ENCODE measurements at regions not wholly inside any gene's neighbourhood (a gene's known extent, or its start where the extent isn't known, plus 50 kb on each side); places are given as distances from the start of the nearest gene placed in this dataset.

DNA sequence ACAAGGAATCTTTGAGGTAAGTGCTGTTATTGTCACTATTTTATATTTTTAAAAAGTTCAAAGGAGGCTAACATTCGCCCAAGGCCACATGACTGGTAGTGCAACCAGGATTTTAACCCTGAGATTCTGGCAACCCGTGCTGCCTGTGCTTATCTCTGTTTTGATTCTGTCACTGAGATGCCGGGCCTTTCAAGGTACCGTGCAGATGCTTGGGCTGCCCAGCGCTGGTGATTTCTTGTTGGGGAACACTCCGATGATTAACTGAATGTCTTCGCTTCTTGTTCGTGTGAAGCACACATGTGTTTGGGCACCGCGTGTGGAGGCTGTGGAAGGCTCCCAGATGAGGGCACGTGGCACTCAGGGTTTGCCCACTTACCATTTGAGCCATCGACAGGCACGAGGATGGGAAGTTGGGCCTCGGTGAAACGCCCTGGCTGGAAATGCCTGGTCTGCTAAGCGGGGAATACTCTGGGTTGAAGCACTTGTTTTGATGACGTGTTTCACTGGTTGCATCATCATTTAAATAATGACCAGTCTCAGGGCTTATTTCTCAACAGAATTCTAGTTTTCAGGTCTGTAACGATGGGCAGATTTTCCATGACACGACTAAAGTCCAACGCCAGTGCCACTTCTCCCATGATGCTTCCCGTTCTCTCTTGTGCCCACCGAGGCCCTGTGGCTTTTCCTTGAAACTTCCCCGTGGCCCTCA lies 392.7 kb downstream of the FGF9 start:
- peaks cover 72% of the 10 kb centered on the region for H3K4me1 Mint-ChIP-seq
- peak overlapping the region; percentile 5 for H3K4me3 Mint-ChIP-seq
- no peak for DNase-seq
- peaks cover 7% of the 10 kb centered on the region for H3K9me3 Mint-ChIP-seq
- H3K27ac Mint-ChIP-seq = peak overlapping the region; percentile 77
- no peaks in the 10 kb centered on the region for H3K27me3 Mint-ChIP-seq
- peaks cover 47% of the 10 kb centered on the region for H3K36me3 Mint-ChIP-seq

DNA sequence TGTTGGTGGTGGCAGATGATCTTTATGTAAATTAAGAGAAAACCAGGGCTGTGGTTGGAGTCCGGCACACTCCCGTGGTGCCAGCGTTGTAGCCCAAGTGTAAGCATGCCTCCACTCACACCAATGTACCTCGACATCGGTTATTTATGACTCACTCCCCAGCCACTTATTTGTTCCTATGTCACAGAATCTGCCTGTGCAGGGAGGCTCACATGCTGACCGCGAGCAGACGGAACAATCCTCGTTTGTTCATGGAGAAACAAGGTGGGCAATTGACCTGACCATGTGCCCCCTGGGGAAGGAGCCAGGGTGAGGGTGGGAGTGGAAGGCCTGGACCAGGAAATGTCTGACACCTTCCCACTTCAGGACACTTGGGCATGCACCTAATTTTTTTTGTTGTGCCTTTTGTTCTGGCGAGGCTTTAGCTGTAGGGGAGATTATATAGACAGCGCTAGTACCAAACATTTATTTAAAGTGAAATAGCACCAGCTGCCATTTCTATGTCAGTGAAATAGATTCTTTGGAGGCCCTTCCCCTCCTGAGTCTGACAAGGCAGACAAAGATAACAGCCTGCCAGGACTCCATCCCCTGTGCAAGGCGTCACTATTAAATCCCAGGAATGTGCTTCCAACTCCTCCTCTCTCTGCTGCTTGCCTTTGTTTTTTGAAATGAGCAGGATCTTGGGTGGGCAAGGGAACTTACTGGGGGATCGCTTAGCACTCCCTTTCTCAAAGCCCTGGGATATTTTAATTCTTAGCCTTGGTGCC lies 394.2 kb downstream of the FGF9 start:
- Mint-ChIP-seq H3K4me1 (peaks cover 64% of the 10 kb centered on the region), H3K27ac (peak overlapping the region; percentile 60), H3K9me3 (peaks cover 7% of the 10 kb centered on the region), H3K36me3 (peaks cover 45% of the 10 kb centered on the region), H3K4me3 (peak overlapping the region; percentile 32), H3K27me3 (no peaks in the 10 kb centered on the region)
- no peak for DNase-seq

DNA sequence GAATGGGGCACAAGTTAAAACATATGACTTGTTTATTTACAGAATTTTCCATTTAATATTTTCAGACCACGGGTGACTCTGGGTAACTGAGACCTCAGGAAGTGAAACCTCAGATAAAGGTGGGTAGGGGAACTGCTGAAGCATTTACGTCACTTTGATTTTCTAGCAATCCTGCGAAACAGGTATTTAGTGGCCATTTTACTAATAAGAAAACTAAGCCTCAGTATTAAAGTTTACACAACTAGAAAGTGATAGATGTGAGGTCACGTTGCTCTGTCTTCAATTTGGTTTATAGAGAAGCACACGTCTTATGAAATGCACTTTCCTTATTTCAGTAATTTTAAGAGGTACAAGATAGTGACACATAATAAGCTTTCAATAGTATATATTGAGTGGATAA lies 402.8 kb downstream of the FGF9 start:
- H3K27me3 Mint-ChIP-seq = no peaks in the 10 kb centered on the region
- no peak for DNase-seq
- peaks cover 17% of the 10 kb centered on the region for H3K9me3 Mint-ChIP-seq
- H3K4me1 Mint-ChIP-seq = peaks cover 44% of the 10 kb centered on the region
- H3K4me3 Mint-ChIP-seq = no peak overlapping the region
- H3K27ac Mint-ChIP-seq = peak overlapping the region; percentile 82
- peaks cover 65% of the 10 kb centered on the region for H3K36me3 Mint-ChIP-seq

DNA sequence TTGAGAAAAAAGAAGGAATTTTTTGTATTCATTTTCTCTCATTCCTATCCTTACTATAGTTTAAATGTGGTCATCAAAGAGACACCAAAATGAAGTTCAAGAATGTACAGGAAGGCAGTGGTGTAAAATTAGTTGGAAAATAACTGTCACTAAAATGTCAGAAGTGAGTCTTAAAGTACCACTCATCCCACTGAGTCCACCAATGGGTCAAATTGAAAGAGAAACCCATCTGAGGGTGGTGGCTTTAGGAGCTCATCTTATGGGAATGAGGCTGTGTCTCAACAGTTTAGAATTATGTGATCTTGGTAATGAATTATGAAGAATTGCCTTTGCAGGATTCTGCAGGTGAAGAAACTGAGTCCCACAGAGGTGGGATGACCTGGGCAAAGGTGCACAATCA lies 403.5 kb downstream of the FGF9 start:
- peaks cover 44% of the 10 kb centered on the region for H3K4me1 Mint-ChIP-seq
- H3K27me3 Mint-ChIP-seq = no peaks in the 10 kb centered on the region
- H3K36me3 Mint-ChIP-seq = peaks cover 70% of the 10 kb centered on the region
- H3K27ac Mint-ChIP-seq = peak overlapping the region; percentile 82
- H3K4me3 Mint-ChIP-seq = no peak overlapping the region
- DNase-seq = peak; percentile 19
- peaks cover 17% of the 10 kb centered on the region for H3K9me3 Mint-ChIP-seq

DNA sequence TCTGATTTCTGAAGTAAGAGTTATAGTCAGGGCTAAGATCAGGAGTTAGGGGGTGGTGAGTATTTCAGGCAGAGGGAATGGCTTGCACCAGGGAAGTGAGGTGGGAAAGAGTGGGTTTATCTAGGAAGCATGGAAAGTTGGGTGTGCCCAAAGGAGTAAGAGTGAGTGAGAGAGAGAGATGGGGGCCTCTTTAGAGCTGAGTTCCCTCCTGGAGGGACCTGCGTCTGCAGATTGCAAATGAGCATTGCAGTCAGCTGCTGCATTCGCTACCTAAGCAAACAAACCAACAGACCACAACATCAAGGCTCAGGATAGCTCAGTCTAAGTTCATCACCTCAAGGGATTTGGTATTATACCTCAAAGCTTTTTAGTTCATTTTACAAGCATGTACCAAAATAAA lies 405.8 kb downstream of the FGF9 start:
- Mint-ChIP-seq H3K4me1 (peaks cover 38% of the 10 kb centered on the region), H3K4me3 (no peak overlapping the region), H3K36me3 (peaks cover 73% of the 10 kb centered on the region), H3K27ac (peak overlapping the region; percentile 85), H3K27me3 (no peaks in the 10 kb centered on the region), H3K9me3 (peaks cover 21% of the 10 kb centered on the region)
- DNase-seq = no peak

DNA sequence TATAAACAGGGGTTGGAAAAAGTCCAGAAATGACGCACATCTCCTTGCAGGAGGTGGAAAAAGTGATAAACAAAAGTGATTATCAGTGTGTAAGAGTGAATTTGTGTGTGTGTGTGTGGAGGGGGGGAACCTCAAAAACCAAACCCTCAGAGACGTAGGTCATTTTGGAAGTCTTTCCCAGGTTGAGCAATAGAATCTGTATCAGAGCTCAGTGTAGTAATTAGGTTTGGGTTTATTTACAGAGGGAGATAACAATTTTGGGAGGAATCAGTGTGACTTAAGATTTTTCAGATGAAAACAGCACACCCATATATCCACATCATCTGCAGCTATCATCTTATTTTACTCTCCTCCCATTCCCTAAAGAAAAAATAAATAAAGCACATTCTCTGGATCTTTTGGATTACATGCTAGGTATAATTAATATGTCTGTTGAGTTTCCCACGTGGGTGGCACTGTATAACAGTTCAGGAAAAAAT lies 406.4 kb downstream of the FGF9 start:
- peaks cover 71% of the 10 kb centered on the region for H3K36me3 Mint-ChIP-seq
- no peak for DNase-seq
- peaks cover 35% of the 10 kb centered on the region for H3K4me1 Mint-ChIP-seq
- H3K9me3 Mint-ChIP-seq = peaks cover 21% of the 10 kb centered on the region
- no peak overlapping the region for H3K4me3 Mint-ChIP-seq
- no peaks in the 10 kb centered on the region for H3K27me3 Mint-ChIP-seq
- peak overlapping the region; percentile 85 for H3K27ac Mint-ChIP-seq

DNA sequence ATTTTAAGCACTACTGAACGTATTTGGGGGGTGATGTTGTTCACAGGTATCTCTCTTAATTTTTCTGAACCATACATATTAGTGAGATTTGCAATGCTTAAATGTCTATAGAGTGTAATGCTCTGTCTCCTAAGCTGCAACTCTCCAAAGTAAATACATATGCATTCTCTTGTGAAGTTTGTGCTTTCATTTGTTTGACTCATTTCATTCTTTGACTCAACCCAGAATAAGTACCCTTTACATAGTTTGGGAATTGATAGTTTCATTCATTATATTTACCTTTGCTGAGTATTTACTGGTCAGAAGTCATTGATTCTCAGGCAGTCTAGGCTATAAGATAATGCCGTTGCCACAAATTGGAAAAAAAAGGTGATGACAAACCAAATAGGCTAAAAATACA lies 406.9 kb downstream of the FGF9 start:
- peaks cover 40% of the 10 kb centered on the region for H3K4me1 Mint-ChIP-seq

DNA sequence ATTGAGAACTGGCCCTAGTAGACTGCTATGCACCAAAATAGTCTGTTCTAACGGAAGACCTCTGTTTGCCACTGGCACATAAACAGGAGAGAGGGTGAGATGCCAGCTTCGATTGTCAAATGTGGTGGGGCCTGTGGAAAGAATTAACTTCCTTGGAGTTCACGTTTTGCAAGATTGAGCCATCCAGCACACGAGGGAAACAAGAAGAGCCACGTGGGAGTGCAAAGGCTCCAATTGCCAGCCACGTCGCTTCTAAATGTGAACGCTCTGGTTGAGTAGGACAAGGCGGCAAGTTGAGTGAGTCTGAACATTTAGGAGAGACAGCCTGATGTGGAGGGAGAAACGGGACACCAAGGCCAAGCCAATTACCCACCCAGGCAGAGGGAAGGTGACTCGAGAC lies 409.1 kb downstream of the FGF9 start:
- H3K27ac Mint-ChIP-seq = no peak overlapping the region
- H3K36me3 Mint-ChIP-seq = peaks cover 58% of the 10 kb centered on the region
- DNase-seq = no peak
- H3K9me3 Mint-ChIP-seq = peaks cover 14% of the 10 kb centered on the region
- peaks cover 38% of the 10 kb centered on the region for H3K4me1 Mint-ChIP-seq
- no peak overlapping the region for H3K4me3 Mint-ChIP-seq
- no peaks in the 10 kb centered on the region for H3K27me3 Mint-ChIP-seq

More for the DNA sequence above, 406.9 kb downstream of the FGF9 start:
- Mint-ChIP-seq H3K4me3 (no peak overlapping the region), H3K27me3 (no peaks in the 10 kb centered on the region), H3K9me3 (peaks cover 21% of the 10 kb centered on the region), H3K27ac (peak overlapping the region; percentile 85), H3K36me3 (peaks cover 72% of the 10 kb centered on the region)
- no peak for DNase-seq

DNA sequence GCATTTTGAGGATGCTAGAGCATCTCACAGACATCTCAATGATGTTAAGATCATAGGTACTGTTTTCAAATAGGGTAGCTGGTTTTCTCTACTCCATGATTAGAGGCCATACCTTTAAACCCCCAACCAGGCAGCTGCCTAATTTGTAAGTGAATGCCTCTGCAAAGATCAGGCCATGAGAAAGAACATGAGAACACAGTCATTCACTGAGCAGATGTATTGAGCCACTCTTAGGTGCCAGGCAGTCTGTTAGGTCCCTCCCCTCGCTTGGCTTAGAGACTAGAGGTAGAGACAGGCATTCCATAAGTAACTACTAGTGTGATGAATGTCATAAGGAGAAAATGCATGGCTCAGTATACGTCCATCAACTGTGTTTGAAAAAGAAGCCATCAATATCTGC lies 410.0 kb downstream of the FGF9 start:
- Mint-ChIP-seq H3K27ac (no peak overlapping the region), H3K4me1 (peaks cover 35% of the 10 kb centered on the region), H3K27me3 (no peaks in the 10 kb centered on the region), H3K4me3 (no peak overlapping the region), H3K9me3 (peaks cover 12% of the 10 kb centered on the region), H3K36me3 (peaks cover 53% of the 10 kb centered on the region)
- no peak for DNase-seq

DNA sequence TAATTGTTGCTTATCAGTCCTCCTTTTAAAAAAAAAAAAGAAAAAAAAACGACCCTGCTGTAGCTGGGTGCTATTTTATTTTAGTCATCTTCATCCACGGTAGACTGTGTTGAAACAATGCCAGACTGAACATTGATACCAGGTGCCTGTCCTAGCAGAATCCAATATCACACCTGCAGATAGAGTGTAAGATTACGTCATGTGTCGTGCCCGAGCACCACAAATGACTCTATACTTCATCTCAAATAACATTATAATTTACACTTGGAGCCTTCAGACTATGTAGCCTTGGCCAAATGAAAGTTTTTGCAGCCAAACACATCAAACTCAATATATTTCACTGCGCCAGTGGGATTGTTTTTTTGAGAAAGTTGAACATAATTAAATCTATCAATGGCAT lies 410.6 kb downstream of the FGF9 start:
- Mint-ChIP-seq H3K4me3 (no peak overlapping the region), H3K9me3 (peaks cover 10% of the 10 kb centered on the region), H3K36me3 (peaks cover 50% of the 10 kb centered on the region), H3K27ac (no peak overlapping the region), H3K27me3 (no peaks in the 10 kb centered on the region), H3K4me1 (peaks cover 34% of the 10 kb centered on the region)
- DNase-seq = no peak

DNA sequence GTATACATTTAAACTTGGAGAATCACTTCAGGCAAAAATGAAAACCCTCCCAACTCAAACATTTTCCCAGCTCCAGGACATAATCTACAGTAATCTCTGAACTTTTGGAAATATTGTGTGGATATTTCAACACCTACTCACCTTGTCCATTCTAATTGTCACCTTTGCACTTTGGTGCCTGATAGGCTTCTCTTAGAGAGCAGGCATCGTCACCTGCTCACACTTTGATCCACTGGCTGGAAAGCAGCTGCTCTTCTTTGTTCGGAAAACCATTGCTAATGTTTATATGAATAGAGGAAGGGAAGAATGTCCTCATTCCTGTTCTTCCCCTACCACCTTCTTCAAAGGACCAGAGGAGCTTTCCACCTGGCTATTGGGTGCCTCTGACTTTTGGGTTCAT lies 411.2 kb downstream of the FGF9 start:
- Mint-ChIP-seq H3K4me1 (peaks cover 29% of the 10 kb centered on the region), H3K4me3 (no peak overlapping the region), H3K27me3 (no peaks in the 10 kb centered on the region), H3K9me3 (peaks cover 8% of the 10 kb centered on the region), H3K27ac (no peak overlapping the region), H3K36me3 (peaks cover 50% of the 10 kb centered on the region)
- no peak for DNase-seq

DNA sequence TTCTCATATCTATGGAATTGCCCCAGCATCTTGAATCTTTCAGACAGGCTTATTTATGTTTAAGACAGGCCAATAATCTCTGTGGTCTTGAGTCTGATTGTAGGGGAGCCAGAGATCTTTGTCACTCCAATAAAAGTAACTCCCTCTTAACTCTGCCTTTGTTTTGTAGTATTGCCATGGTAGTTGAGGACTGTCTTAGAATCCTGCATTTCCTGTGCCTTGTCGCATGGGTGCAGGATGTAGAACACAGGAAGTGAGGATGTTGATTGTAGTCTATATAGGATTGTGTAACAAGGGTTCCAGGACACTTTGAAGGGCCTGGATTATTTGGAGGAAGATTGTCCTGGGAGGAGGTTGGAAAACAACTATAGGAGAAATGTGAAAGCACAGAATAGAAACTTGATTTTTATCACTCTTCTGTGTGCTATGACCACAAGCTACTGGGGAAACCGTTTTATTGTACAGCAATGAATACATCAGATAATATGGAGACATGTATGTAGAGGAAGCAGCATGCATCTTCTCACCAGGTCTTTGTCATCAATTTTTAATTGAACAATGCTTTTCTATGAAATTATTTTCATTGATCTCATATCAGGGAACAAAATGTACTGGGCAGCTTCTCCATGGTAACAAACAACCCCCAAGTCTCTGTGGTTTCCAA lies 411.7 kb downstream of the FGF9 start:
- H3K27ac Mint-ChIP-seq = no peak overlapping the region
- H3K9me3 Mint-ChIP-seq = peaks cover 4% of the 10 kb centered on the region
- H3K36me3 Mint-ChIP-seq = peaks cover 48% of the 10 kb centered on the region
- H3K4me3 Mint-ChIP-seq = no peak overlapping the region
- peaks cover 24% of the 10 kb centered on the region for H3K4me1 Mint-ChIP-seq
- no peak for DNase-seq
- no peaks in the 10 kb centered on the region for H3K27me3 Mint-ChIP-seq

DNA sequence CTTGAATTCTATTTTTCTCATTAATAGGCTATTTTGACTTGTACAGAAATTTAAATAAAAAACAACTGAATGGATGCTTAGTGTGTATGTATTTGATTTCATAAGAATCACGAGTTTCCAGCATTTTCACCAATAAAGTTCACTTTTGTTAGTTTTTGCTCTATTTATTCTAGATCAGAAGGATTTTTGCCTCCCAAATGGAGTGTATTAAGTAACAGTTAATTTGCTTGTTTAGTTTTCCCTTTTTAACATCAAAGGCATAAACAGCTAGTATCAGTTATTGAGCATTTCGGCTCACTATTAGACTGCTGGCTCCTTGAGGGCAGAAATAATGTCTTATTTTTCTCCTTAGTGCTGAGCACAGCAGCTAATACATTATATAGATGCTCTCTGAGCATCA lies 414.1 kb downstream of the FGF9 start:
- Mint-ChIP-seq H3K36me3 (peaks cover 31% of the 10 kb centered on the region), H3K4me1 (peaks cover 14% of the 10 kb centered on the region), H3K27me3 (no peaks in the 10 kb centered on the region), H3K27ac (no peak overlapping the region), H3K4me3 (no peak overlapping the region), H3K9me3 (peaks cover under 1% of the 10 kb centered on the region)
- DNase-seq = no peak

DNA sequence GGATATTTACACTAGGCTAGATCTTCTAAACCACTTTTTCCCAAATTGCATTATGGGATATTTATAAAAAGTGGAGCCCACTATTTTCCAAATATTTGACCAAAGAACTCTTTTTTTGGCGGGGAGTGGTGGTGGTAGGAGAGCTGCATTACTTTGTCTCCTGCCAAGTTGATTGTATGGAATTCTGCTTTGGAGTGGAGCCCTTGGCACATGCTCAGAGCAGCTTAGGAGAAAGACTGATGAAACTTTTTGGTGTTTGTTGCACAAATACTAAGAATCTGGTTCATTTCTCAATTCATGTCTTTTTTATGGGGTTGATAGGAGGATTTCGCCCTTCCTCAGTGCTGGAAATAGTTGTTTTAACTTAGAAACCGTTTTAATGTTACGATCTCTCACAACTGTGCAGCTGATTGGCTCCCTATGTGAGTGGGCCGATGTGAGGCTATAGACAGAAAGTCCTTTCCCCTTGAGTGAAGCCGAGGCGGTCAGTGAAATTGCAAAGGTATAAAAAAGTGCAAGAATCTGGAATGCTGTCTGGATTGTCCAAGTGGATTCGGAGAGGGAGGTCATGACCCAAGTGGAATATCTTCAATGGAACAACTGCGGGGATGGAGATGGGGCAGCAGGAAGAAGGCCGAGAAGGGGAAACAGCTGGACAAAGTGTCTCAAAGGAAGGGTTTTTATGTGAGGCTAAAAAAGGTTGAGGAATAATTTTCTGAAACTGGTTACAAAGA lies 415.9 kb downstream of the FGF9 start:
- no peaks in the 10 kb centered on the region for H3K27me3 Mint-ChIP-seq
- peaks cover 4% of the 10 kb centered on the region for H3K9me3 Mint-ChIP-seq
- H3K27ac Mint-ChIP-seq = no peak overlapping the region
- H3K4me1 Mint-ChIP-seq = peaks cover 12% of the 10 kb centered on the region
- H3K36me3 Mint-ChIP-seq = peaks cover 43% of the 10 kb centered on the region
- DNase-seq = no peak
- no peak overlapping the region for H3K4me3 Mint-ChIP-seq

DNA sequence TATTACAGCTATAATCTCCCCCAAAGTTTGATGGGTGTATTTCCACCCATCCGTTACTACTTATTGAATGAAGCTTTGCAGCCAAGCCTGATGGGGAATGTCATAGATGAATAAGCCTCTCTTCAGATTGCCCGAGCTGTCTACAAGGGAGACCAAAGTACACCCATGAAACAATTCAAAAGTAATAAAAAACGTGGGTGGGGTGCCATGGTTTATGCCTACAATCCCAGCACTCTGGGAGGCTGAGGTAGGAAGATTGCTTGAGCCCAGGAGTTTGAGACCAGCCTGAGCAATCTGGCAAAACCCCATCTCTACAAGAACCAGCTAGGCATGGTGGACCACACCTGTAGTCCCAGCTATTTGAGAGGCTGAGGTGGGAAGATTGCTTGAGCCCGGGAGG lies 419.2 kb downstream of the FGF9 start:
- Mint-ChIP-seq H3K9me3 (peaks cover 4% of the 10 kb centered on the region), H3K4me1 (peaks cover 6% of the 10 kb centered on the region), H3K4me3 (no peak overlapping the region), H3K36me3 (peaks cover 47% of the 10 kb centered on the region), H3K27me3 (no peaks in the 10 kb centered on the region), H3K27ac (no peak overlapping the region)
- no peak for DNase-seq

All from activated naive CD8-positive, alpha-beta T cell treated with anti-CD3 and anti-CD28 coated beads for 36 hours (primary cell).